ENCODE measurements at regions not wholly inside any gene's neighbourhood (a gene's known extent, or its start where the extent isn't known, plus 50 kb on each side); places are given as distances from the start of the nearest gene placed in this dataset.
"Not testable (repeated sequence)": the region's sequence is repeated elsewhere in the genome, so short reads cannot be mapped to it uniquely, and the experiment has no call there.

GRCh38 chr4:97097036-97097435 is 1046.2 kb downstream of the STPG2 start:
- TF ChIP-seq, protein P1, sequence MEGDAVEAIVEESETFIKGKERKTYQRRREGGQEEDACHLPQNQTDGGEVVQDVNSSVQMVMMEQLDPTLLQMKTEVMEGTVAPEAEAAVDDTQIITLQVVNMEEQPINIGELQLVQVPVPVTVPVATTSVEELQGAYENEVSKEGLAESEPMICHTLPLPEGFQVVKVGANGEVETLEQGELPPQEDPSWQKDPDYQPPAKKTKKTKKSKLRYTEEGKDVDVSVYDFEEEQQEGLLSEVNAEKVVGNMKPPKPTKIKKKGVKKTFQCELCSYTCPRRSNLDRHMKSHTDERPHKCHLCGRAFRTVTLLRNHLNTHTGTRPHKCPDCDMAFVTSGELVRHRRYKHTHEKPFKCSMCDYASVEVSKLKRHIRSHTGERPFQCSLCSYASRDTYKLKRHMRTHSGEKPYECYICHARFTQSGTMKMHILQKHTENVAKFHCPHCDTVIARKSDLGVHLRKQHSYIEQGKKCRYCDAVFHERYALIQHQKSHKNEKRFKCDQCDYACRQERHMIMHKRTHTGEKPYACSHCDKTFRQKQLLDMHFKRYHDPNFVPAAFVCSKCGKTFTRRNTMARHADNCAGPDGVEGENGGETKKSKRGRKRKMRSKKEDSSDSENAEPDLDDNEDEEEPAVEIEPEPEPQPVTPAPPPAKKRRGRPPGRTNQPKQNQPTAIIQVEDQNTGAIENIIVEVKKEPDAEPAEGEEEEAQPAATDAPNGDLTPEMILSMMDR (conservative IDR thresholded peaks at IDR 0.05; ENCODE audit: low read depth, low read length), result not testable (repeated sequence)
- not testable (repeated sequence) for TF ChIP-seq EZH2 (IDR thresholded peaks at IDR 0.05; ENCODE audit: borderline replicate concordance, low read depth, low read length, poor library complexity, severe bottlenecking)

Data from A673 (cell line).